Mucosa of gallbladder (tissue), 1 donor: ENCODE measurements at regions not wholly inside any gene's neighbourhood (a gene's known extent, or its start where the extent isn't known, plus 50 kb on each side); places are given as distances from the start of the nearest gene placed in this dataset.

Experiments
- DNase-seq: peaks from one replicate; pipeline ENCODE4 v3.0.0-alpha.2; 2020; ENCODE audit warnings: low spot score
- donor health status: DM: no; HTN: no; CAD: no.

DNA sequence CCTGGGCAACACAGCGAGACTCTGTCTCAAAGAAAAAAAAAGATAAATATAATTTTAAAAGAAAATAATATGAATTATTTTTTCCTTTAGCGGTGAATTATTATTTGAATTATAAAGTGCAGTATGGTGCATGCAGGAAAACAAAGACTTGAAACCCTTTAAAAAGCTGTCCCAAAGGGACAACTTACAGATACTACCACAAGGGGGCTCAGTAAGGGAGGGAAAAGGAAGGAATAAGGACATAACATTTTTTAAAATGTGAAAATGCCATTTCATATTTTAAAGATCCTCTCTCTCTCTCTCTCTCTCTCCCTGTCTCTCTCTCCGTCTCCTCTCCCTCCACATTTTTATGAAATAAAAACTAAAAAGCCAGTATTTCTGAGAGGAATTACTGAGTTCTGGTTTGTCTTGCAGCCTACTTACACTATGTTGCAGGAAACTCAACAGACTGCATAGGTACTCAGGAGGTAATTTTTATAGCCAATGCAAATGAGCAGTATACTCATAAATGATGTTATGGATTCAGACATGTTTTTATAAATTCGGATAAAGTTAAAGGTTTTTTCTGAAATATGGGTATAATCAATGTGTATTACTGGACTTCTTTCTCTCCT lies 455.0 kb upstream of the GJE1 start:
- DNase-seq = no peak

- DNase-seq = no peak
Measured at GRCh38 chr6:141675957-141676356, 456.8 kb upstream of the GJE1 start.

DNA sequence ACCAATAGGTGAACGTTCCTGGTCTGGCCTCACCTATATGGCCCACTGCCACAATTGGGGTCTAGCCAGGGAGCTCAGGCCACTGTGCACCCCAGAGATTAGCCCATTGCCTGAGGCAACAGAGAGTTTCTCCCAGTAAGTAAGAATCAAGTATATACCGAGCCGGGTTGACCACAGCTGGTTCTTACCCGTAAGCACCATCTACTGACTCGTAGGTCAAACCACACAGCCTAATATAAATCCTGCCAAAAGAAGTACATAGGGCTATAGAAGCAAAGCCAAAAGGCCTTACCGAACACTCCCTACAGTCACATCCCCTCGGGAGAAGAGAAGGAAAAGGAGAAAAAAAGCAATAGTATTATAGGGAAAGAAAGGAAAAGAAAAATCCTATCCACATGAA lies 463.6 kb upstream of the GJE1 start:
- DNase-seq = no peak

DNA sequence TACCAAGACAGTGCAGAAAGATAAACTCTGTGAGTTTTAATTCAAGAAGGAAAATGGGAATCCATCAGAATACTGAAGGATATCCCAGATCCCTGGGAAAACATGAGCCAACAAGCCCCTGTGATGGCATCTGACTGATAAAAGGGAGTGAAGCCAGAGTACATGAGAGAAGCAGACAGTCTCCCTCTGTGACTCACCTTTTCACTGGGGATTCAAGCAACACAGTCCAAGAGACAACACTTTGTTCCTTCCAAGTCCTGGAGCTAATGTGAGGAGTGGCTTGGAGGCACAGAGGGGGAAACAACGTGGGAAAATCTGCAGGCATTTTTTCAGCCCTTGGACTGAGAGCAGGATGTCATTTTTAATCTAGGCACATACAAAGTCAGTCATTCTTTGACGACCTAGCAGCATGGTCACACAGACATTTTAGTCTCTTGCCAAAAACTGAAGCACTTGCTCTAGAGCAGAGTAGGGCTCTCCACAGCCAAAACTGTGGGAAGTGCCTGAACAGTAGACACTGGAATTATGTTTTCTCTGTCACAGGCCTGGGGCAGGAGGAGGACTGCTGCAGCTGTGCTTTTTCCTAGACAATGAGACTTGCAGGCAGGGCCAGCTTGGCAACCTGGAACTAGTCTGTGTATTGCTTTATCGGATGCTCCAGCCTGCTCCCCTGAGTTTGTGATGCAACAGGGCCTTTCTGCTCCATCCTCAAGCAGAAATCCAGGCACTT lies 465.0 kb upstream of the GJE1 start:
- DNase-seq = no peak

GRCh38 chr6:141666187-141666586 lies 466.5 kb upstream of the GJE1 start:
- no peak for DNase-seq

GRCh38 chr6:141664744-141665143 lies 468.0 kb upstream of the GJE1 start:
- DNase-seq = no peak

GRCh38 chr6:141659582-141659981 lies 473.1 kb upstream of the GJE1 start:
- DNase-seq = no peak

DNA sequence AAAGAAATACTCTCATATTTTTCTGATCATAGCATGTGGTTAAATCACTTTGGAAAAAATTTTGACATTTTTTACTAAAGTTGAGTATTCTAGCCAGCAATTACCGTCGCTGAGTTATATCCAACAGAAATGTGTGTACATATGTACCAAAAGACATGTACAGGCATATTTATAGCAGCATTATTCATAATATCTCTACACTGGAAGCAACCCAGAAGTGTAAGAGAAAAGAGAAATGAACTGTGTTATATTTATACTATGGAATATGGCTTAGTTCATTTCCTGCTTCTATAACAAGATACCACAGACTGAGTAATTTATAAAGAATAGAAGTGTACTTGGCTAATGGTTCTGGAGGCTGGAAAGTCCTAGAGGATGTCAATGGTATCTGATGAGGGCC lies 474.0 kb upstream of the GJE1 start:
- DNase-seq = no peak

DNA sequence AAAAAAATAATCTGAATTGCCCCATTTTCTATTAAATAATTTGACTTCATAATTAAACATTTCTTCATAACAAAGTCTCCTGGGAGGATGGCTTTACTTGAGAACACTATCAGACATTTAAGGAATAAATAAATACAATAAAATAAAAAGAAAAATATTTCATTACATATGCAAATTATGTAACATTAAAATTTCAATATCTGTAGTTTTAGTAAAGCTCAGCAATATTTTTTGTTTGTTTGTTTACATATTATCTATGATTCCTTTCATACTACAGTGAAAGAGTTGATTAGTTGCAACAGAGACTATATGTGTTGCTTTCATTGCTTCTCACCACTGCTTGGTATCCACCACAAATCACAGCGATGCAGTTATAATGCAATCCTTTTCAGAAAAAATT lies 474.9 kb upstream of the GJE1 start:
- no peak for DNase-seq

GRCh38 chr6:141653590-141653989 lies 479.1 kb upstream of the GJE1 start:
- DNase-seq = no peak

GRCh38 chr6:141641951-141642350 lies 490.8 kb upstream of the GJE1 start:
- DNase-seq = no peak

DNA sequence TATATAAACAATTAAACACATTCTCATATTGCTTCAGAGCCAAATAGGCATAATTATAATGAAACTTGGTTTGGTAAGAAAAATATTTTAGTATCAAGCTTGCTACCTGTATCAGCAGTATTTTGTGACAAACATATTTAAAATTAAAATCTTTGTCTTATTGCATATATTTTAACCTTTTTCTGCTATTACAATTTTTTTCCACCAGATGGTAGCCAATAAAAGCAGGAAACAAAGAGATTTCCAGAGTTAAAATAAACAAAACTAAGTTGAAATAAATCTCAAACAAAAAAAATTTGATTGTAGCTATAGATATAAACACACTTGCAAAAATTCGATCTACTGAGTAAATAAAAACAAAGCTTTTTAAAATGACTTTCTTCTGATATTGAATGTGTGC lies 491.3 kb upstream of the GJE1 start:
- no peak for DNase-seq

DNA sequence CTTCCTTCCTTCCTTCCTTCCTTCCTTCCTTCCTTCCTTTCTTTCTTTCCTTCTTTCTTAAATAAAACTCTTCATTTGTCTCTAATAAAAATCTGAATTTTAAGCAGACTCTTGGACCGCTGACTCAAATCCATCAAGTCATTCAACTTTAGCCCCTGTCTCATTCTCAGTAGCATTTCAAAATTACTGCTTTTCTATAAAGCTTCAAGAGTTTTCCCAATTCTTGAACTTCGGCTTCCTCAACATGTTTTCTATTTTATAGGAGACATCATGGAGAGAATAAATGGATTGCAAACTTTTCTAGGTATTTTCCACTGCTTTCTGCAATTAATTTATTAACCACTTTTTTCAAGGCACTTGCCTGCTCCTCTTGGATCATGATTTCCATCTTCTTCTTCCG lies 497.1 kb upstream of the GJE1 start:
- no peak for DNase-seq

DNA sequence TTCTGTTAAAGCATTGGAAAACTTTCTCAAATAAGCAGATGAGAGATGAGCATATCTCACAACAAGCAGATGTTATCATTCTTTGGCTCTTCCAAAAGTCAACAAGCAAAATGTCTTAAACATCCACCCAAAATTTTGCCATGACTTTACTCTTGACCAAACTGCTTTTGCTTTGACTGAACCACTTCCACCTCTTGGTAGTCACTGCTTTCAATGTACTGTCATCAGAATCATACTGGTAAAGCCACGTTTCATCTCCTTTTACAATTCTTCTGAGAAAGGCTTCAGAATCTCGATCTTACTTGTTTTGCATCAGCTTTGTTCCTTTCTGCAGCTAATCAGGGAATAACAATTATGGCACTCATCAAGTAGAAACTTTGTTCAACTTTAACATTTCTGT lies 498.5 kb upstream of the GJE1 start:
- DNase-seq = no peak

DNA sequence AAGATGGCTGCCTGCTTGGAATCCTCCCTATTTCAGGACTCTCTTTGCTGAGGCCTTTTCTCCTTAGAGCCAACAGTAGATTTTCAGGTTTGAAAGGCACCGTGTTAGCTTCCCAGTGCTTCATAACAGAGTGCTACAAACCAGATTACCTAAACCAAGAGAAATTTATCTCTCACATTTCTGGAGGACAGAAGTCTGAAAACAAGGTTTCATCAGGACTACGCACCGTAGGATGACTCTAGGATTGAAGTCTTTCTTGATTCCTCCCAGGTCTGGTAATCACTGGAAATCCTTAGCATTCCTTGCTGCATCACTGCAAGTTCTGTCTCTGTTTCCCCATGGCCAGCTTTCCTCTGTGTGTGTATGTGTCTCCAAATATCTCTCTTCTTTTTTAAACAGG lies 508.4 kb upstream of the GJE1 start:
- no peak for DNase-seq

DNA sequence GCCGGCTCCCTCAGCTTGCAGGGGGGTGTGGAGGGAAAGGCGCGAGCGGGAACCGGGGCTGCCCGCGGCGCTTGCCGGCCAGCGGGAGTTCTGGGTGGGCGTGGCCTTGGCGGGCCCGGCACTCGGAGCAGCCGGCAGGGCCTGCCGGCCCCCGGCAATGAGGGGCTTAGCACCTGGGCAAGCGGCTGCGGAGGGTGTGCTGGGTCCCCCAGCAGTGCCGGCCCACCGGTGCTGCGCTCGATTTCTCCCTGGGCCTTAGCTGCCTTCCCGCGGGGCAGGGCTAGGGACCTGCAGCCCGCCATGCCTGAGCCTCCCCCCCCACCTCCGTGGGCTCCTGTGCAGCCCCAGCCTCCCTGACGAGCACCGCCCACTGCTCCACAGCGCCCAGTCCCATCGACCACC lies 514.5 kb upstream of the GJE1 start:
- no peak for DNase-seq

DNA sequence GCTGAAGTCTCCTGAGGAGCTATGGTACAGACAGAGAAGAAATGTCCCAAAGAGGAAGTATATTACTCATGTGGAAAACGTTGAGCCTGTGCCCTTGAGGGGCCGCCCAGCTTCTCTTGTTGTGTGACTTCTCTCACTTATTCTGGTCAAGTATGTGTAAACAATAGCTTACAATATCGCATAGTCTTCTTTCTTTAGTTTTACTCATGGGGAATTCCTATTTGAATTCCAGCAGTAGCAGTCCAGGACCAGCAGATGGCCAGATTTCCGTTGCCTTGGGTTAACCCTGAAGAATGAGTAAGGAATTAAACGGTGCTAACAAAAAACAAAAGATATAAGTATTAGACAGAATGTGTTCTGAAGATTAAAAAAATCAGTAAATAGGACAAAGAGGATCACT lies 522.0 kb upstream of the GJE1 start:
- no peak for DNase-seq

GRCh38 chr6:141607956-141608355 lies 524.8 kb upstream of the GJE1 start:
- no peak for DNase-seq

- DNase-seq = no peak
Measured at GRCh38 chr6:141598487-141598886, 534.2 kb upstream of the GJE1 start.

DNA sequence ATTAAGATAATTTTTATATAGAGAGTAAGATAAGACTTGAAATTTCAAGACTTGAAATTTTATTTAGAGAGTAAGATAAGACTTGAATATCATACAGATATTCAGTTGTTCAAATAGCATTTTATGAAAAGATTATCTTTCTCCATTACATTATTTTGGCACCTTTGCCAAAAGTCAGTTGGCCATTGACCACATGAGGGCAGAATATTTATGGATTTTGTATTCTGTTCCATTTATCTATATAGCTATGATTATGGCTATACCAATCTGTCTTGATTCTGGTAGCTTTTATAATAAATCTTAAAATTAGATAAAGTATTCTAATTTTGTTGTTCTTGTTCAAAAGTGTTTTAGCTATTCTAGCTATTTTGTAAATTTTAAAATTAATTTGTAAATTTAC lies 537.9 kb upstream of the GJE1 start:
- no peak for DNase-seq

DNA sequence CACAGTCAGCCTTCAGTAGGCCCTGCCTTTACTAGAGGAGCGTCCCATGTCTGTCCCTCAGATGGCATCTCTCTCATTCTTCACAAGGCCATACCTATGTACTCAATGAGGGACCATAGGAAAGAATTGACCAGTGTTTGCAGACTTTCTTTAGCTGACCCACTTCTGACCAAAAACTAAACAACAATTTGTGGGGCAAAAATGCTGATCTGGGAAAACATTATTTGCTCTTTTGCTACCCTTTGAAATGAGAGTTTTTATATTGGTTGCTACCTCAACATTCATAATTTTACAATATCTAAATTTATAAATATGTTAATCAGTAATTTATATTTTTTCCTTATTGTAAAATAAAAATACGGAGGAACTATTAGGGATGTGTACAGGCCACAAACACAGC lies 539.4 kb upstream of the GJE1 start:
- no peak for DNase-seq

DNA sequence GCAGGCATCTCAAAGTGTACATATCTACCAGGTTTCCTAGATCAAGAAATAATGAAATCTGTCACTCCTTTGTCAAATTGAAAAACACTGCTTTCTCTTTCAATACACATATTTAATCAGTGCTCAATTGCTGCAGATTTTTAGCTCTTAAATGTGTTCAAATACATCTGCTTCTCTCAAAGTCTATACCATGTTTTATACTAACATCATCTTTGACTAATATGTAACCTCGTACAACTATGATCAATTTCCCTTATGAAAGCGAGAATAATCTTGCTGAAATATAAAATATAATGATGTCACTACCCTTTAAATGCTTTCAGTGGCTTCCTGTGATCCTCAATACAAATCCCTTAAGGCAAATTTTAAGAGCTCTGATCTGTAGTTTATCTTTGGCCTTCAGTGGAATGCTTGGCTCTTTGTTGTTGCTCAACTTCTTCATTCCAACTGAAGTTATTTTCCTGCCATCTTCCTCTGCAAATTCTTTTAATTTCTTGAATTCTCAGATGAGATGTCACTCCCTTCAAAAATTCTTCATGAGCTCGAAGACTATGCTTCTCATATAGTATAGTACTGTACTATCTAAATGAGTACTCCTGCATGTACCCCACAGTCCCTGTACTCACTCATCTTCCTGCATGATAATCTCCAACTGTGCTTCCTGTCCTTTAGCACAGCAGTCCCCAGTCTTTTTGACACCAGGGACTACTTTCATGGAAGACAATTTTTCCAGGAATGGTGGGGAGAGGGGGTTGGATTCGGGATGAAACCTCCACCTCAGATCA lies 545.1 kb upstream of the GJE1 start:
- no peak for DNase-seq

- DNase-seq = no peak
Measured at GRCh38 chr6:141580988-141581552, 551.7 kb upstream of the GJE1 start.
